ENCODE measurements at regions not wholly inside any gene's neighbourhood (a gene's known extent, or its start where the extent isn't known, plus 50 kb on each side); places are given as distances from the start of the nearest gene placed in this dataset.
"Not testable (repeated sequence)": the region's sequence is repeated elsewhere in the genome, so short reads cannot be mapped to it uniquely, and the experiment has no call there.

DNA sequence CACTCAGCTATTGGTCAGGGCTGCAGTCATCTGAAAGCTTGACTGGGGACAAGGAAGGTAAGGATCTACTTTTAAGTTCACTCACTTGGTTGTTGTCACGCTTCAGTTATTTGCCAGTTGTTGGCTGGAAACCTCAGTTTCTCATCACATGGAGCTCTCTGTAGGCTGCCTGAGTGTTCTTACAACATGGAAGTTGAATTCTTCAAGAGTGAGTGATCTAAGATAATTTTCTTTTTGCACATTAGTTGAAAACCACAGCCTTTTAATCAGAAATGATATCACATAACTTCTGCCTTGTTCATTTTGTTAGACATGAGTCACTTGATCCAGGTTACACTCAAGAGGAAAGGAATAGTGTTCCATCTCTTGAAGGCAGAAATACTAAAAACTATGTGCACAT lies 552.7 kb downstream of the RAPGEF2 start:
- no peak for DNase-seq (ENCODE audit: low spot score)

- no peak for DNase-seq (ENCODE audit: low spot score)
Measured at GRCh38 chr4:159669094-159669493, 566.2 kb downstream of the RAPGEF2 start.

DNA sequence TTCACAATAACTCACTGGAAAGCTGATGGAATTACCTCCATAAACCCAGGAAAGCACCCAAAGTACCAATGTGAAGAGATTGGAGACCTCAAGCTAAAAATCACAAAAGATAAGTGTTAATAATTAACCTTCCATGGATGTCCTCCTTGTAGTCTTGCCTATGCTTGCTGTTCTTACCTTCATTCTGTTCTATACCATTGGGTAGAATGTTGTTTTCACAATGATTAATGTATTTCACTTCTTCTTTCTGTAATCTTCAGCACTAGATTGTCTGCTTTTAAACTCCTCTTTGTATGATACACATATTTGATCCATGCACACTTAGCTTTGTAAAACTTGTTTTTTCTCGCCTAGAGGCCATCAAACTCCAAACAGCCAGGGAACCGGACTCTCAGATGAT lies 570.3 kb downstream of the RAPGEF2 start:
- no peak for DNase-seq (ENCODE audit: low spot score)

DNA sequence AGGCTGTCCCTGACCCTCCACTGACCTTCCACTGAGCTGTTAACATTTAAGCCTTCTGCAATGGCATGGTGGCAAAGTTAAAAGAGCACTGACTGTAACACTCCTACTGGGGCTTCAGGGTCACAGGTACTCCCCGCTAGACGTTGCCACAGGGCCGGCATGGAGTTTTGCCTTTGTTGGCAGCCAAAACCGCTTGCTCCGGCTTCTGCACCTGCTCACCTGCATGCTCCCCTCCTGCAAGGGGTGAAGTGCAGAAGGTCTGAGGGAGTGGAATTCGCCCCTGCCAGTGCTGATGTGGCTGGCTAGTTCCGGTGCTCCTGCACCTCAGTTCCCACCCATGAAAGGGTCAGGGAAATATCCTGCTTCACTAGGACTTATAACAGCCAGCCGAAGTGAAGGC lies 571.4 kb downstream of the RAPGEF2 start:
- no peak for DNase-seq (ENCODE audit: low spot score)

GRCh38 chr4:159677521-159677920 lies 574.6 kb downstream of the RAPGEF2 start:
- DNase-seq (ENCODE audit: low spot score), result no peak

GRCh38 chr4:159682996-159683395 lies 580.1 kb downstream of the RAPGEF2 start:
- DNase-seq (ENCODE audit: low spot score), result no peak

- DNase-seq (ENCODE audit: low spot score), result no peak
Measured at GRCh38 chr4:159684061-159684460, 581.2 kb downstream of the RAPGEF2 start.

DNA sequence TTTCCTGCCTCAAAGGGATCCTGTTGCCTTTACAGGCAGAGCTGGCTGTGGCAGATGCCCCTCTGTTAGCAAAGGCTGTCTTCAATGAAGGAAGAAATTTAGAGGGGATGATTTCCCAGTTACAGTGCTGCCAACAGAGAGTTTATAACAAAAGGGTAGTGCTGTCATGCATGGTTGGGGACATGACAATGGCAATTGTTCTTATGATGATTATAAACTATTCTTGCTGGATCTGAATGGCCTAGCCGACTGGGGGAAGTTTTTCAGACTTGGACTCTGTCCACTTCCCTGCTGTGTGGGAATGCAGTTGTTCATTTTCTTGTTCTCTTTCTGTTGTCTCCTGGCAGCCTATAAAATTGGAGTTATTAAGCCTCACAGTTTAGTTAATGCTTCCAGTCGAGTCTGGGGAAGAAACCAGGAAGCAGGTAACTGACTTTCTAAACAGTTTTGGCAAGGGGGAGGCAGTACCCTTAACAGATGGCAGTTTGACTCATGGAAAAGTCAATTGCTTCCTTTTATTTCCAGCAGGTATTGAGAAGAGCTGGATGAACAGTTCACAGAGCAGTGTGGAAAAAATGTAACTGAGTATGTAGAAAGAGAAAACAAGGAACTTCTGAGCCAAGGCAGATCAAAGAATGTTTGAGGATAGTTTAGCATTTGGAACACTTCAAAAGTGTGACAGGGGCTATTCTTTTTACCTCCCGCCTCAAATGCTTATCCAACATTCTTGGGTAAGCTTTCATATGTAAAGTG lies 582.6 kb downstream of the RAPGEF2 start:
- no peak for DNase-seq (ENCODE audit: low spot score)

DNA sequence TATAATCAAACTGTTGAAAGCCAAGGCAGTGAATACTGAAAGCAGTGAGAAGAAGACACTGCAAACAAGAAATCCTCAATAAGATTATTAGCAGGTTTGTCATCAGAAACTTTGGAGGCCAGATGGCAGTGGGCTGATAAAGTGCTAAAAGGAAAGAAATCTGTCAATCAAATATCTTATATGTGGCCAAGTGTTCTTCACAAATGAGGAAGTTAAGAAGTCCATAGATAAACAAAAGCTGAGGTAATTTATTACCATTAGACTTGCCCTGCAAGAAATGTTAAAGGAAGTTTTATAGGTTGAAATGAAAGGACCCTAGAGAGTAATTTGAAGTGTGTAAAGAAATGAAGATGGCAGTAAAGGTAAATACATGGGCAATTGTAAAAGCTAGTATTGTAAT lies 586.6 kb downstream of the RAPGEF2 start:
- DNase-seq (ENCODE audit: low spot score), result no peak

DNA sequence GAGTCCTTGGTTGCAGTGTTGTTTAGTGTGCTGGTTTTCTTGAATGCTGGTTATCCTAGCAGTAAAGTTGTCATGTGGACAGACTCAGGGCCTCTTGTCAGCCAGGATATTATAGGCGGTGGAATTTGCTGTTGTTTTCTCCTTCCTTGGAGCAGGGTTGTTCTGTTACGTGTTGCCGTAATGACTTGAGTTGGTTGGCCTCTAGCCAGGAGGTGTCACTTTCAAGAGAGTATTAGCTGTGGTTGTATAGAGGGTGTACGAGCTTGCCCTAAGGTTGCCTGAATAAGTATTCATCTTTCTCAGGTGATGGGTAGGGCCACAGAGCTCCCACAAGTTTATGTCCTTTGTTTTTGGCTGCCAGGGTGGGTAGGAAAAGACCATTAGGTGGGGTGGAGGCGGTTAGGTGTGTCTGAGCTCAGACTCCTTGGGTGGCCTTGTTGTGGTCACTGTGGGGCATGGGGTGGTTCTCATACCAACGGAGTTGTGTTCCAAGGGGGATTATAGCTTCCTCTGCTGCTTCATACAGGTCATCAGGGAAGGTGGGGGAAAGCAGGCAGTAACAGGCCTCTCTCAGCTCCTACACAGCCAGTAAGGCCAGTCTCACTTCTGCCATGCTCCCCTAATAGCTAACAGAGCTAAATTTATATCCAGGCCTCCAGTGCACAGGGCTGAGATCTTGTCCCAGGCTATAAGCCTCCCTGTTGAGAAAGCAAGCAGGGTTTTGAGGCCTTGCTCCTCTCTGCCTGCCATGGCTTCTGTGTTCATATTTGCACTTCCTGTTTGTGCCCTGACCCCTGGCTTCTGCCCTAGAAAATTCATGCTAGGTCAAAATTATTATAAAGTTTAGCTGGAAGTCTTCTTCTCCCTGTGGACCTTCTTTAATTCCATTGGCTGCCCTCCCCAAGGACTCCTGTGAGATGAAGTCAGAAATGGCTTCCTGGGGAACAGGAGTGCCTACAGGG lies 594.7 kb downstream of the RAPGEF2 start:
- no peak for DNase-seq (ENCODE audit: low spot score)

GRCh38 chr4:159698336-159698735 lies 595.5 kb downstream of the RAPGEF2 start:
- no peak for DNase-seq (ENCODE audit: low spot score)

GRCh38 chr4:159702200-159702599 lies 599.3 kb downstream of the RAPGEF2 start:
- no peak for DNase-seq (ENCODE audit: low spot score)

GRCh38 chr4:159705334-159705733 lies 602.5 kb downstream of the RAPGEF2 start:
- no peak for DNase-seq (ENCODE audit: low spot score)

DNA sequence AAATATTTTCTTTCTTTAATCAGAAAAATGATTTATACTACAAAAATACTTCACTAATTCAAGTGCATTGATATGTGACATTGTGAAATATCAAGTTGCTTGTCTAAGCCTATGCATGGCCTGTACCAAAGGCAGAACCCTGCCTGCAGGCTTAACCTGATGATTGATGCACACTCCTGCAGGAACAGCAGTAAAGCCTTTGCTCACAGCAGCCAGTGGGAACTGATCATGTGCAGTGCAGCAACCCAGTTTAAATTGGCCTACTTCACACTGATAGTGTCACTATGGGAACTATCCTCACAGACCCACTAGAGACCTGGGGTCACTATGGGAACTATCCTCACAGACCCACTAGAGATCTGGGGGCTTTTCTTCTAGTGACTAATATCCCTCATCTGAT lies 603.8 kb downstream of the RAPGEF2 start:
- DNase-seq (ENCODE audit: low spot score), result no peak

- DNase-seq (ENCODE audit: low spot score), result not testable (repeated sequence)
Measured at GRCh38 chr4:159715180-159715579, 612.3 kb downstream of the RAPGEF2 start.

DNA sequence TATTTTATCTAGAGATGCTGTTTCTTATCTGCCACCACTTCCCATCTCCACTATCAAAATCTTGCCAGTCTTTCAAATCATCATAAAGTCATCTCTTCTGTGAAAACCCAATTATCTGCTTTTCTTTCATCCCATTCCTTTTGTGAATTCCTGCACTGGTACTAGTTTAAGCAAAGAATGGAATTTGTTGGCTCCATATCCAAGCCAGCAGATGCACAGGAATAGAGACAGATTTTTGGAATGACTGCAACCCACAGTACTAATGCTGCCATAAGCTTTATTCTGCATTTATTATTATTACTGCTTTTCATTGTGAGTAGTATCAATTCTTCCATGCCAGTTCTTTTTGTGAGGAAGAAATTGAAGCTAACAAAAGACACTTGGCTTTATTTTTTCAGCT lies 616.7 kb downstream of the RAPGEF2 start:
- no peak for DNase-seq (ENCODE audit: low spot score)

DNA sequence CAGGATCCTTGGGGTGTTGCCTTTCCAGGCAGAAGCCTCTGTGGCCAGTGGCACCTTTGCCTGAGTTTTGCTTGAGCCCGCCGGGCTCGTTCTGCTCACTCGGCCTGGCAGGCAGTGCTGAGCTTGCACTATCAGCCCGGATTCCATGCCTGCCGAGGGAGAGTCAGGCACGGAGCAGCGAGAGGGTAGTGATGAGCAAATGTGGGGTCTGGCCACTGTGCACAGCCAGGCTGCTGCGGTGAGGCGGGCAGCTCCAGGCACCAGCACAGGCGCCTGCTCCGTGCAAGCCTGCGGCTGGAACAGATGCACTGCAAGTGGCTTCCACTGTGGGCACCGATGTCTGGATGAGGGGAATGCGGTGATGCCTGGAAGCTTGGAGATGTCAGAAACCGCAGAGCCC lies 619.2 kb downstream of the RAPGEF2 start:
- DNase-seq (ENCODE audit: low spot score), result no peak

GRCh38 chr4:159722918-159723317 lies 620.0 kb downstream of the RAPGEF2 start:
- DNase-seq (ENCODE audit: low spot score), result no peak

- DNase-seq (ENCODE audit: low spot score), result no peak
Measured at GRCh38 chr4:159723341-159724048, 620.6 kb downstream of the RAPGEF2 start.

GRCh38 chr4:159725571-159725970 lies 622.7 kb downstream of the RAPGEF2 start:
- no peak for DNase-seq (ENCODE audit: low spot score)

- no peak for DNase-seq (ENCODE audit: low spot score)
Measured at GRCh38 chr4:159735281-159736207, 632.7 kb downstream of the RAPGEF2 start.
